ENCODE measurements at regions not wholly inside any gene's neighbourhood (a gene's known extent, or its start where the extent isn't known, plus 50 kb on each side); places are given as distances from the start of the nearest gene placed in this dataset.
A peak's percentile ranks its signal among the peaks of the same experiment; 100 is the strongest.
"Not testable (repeated sequence)": the region's sequence is repeated elsewhere in the genome, so short reads cannot be mapped to it uniquely, and the experiment has no call there.

DNA sequence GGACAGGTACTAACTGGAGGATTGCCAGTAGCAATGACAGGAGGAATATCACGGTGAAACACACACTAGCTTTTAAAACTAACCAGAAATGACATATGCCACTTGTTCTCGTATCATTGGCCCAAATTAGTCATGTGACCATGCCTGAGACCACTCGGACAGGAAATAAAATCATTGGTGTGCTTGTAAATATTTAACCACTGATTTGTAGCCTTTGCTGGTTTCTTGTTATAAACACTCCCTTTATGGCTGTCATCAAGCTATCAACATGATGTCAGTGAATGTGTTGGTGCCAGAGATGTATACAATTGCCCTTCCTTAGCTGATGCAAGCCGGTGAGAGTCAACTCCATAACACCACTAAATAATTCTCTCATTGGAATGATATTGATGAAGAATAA lies 123.7 kb upstream of the ANKH start:
- TF ChIP-seq, protein P1, sequence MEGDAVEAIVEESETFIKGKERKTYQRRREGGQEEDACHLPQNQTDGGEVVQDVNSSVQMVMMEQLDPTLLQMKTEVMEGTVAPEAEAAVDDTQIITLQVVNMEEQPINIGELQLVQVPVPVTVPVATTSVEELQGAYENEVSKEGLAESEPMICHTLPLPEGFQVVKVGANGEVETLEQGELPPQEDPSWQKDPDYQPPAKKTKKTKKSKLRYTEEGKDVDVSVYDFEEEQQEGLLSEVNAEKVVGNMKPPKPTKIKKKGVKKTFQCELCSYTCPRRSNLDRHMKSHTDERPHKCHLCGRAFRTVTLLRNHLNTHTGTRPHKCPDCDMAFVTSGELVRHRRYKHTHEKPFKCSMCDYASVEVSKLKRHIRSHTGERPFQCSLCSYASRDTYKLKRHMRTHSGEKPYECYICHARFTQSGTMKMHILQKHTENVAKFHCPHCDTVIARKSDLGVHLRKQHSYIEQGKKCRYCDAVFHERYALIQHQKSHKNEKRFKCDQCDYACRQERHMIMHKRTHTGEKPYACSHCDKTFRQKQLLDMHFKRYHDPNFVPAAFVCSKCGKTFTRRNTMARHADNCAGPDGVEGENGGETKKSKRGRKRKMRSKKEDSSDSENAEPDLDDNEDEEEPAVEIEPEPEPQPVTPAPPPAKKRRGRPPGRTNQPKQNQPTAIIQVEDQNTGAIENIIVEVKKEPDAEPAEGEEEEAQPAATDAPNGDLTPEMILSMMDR (conservative IDR thresholded peaks at IDR 0.05), result no peak
- no peak overlapping the region for H3K27ac ChIP-seq

- H3K27ac ChIP-seq, result not testable (repeated sequence)
Observed at GRCh38 chr5:14993459-14994133, 122.0 kb upstream of the ANKH start.

GRCh38 chr5:14992751-14993458 lies 121.3 kb upstream of the ANKH start:
- H3K27ac ChIP-seq, result not testable (repeated sequence)

GRCh38 chr5:14988223-14988622 lies 116.6 kb upstream of the ANKH start:
- no peak overlapping the region for H3K27ac ChIP-seq
- TF ChIP-seq, protein P1 (conservative IDR thresholded peaks at IDR 0.05), result no peak

GRCh38 chr5:14986413-14986812 lies 114.8 kb upstream of the ANKH start:
- no peak overlapping the region for H3K27ac ChIP-seq
- TF ChIP-seq, protein P1 (conservative IDR thresholded peaks at IDR 0.05), result no peak

DNA sequence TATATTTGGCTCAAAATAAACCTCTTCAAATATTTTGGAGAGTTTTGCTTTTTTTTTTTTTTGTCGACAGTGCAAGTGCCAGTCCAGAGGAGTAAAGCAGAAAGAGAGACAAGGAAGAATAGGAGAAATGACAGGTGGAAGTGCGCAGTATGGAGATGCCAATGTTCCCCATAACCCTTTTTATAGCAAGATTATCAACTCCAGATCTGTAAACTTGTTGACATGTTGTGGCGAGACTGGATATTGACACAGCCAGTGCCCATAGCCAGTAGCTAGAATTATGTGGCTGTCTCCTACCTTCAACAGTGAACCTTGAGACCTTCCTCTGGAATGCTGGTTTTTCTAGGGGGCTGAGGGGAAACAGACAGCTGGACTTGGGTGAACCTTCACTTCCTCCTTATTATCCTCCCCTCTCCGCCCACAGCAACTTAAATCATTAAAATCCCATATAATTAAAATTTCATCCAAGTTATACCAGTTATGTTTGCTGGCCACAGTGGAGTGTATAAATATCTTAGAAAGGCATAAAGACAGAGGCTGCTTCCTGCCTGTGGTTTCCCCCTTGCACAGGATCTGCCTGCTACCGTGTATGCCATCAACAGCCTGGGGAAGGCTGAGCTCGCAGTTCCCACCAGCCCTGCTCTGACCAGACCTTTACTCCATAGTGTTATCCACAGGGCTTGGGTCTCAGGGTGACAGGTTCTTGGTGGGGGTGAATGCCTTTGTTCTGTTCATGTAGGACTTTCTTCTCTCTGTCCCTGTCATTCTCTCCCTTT lies 112.3 kb upstream of the ANKH start:
- TF ChIP-seq, protein P1 (conservative IDR thresholded peaks at IDR 0.05), result no peak
- H3K27ac ChIP-seq, result peak overlapping the region; percentile 79

GRCh38 chr5:14980698-14981097 lies 109.1 kb upstream of the ANKH start:
- TF ChIP-seq, protein P1 (conservative IDR thresholded peaks at IDR 0.05), result no peak
- no peak overlapping the region; the same call in 1 of the 2 replicates for H3K27ac ChIP-seq

- TF ChIP-seq, protein P1 (conservative IDR thresholded peaks at IDR 0.05), result no peak
- peak overlapping the region; percentile 82 for H3K27ac ChIP-seq
Observed at GRCh38 chr5:14977058-14977685, 105.6 kb upstream of the ANKH start.

Measured in VCaP (cell line).